HG02642 (cell line): ENCODE measurements at regions not wholly inside any gene's neighbourhood (a gene's known extent, or its start where the extent isn't known, plus 50 kb on each side); places are given as distances from the start of the nearest gene placed in this dataset.

Experiments used
- ATAC-seq: cut with Tn5 transposase; IDR thresholded peaks from one replicate; pipeline ENCODE4 v1.9.1; 2021; ENCODE audit warnings: mild to moderate bottlenecking; ENCODE audit not compliant: unreplicated experiment, poor library complexity

- ATAC-seq, result no peak
Measured at GRCh38 chr2:19689646-19690168, 212.1 kb downstream of the TTC32 start.

GRCh38 chr2:19688059-19688458, 213.7 kb downstream of the TTC32 start:
- ATAC-seq, result no peak

GRCh38 chr2:19687017-19687659, 214.6 kb downstream of the TTC32 start:
- no peak for ATAC-seq

- ATAC-seq, result no peak
Measured at GRCh38 chr2:19686439-19686838, 215.3 kb downstream of the TTC32 start.

GRCh38 chr2:19685731-19686130, 216.1 kb downstream of the TTC32 start:
- no peak for ATAC-seq

GRCh38 chr2:19684516-19684915, 217.3 kb downstream of the TTC32 start:
- no peak for ATAC-seq

GRCh38 chr2:19683556-19683955, 218.2 kb downstream of the TTC32 start:
- no peak for ATAC-seq

GRCh38 chr2:19682493-19682892, 219.3 kb downstream of the TTC32 start:
- no peak for ATAC-seq

- ATAC-seq, result no peak
Measured at GRCh38 chr2:19677825-19678518, 223.8 kb downstream of the TTC32 start.

GRCh38 chr2:19677215-19677777, 224.5 kb downstream of the TTC32 start:
- ATAC-seq, result no peak

GRCh38 chr2:19676770-19677169, 225.0 kb downstream of the TTC32 start:
- no peak for ATAC-seq

GRCh38 chr2:19675856-19676460, 225.8 kb downstream of the TTC32 start:
- ATAC-seq, result no peak

- no peak for ATAC-seq
Measured at GRCh38 chr2:19675003-19675629, 226.7 kb downstream of the TTC32 start.

- no peak for ATAC-seq
Measured at GRCh38 chr2:19674051-19675002, 227.5 kb downstream of the TTC32 start.

- no peak for ATAC-seq
Measured at GRCh38 chr2:19673213-19673791, 228.5 kb downstream of the TTC32 start.

- ATAC-seq, result no peak
Measured at GRCh38 chr2:19671916-19672315, 229.9 kb downstream of the TTC32 start.

- ATAC-seq, result no peak
Measured at GRCh38 chr2:19671311-19671710, 230.5 kb downstream of the TTC32 start.

GRCh38 chr2:19670303-19670702, 231.5 kb downstream of the TTC32 start:
- no peak for ATAC-seq

- no peak for ATAC-seq
Measured at GRCh38 chr2:19669559-19669958, 232.2 kb downstream of the TTC32 start.
